ENCODE measurements at regions not wholly inside any gene's neighbourhood (a gene's known extent, or its start where the extent isn't known, plus 50 kb on each side); places are given as distances from the start of the nearest gene placed in this dataset.
"Not testable (repeated sequence)": the region's sequence is repeated elsewhere in the genome, so short reads cannot be mapped to it uniquely, and the experiment has no call there.

DNA sequence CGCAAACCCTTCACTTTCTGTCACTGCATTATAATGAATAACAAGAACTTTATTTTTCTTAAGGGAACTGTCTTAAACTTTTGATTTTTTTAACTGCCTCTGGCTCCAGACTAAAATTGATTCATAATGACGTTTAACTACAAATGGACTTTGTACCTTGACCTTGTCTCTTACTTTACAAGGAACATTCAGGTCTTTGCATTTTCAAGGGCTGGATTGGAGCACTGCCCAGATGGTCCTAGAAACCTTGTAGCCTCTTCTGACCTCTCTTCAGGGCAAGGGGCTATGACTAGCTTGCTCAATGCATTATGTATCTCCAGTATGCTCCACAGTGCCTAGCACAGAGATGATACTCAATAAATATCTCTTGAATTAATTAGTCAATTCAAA, 612.6 kb upstream of the CLINT1 start:
- no peak for DNase-seq

DNA sequence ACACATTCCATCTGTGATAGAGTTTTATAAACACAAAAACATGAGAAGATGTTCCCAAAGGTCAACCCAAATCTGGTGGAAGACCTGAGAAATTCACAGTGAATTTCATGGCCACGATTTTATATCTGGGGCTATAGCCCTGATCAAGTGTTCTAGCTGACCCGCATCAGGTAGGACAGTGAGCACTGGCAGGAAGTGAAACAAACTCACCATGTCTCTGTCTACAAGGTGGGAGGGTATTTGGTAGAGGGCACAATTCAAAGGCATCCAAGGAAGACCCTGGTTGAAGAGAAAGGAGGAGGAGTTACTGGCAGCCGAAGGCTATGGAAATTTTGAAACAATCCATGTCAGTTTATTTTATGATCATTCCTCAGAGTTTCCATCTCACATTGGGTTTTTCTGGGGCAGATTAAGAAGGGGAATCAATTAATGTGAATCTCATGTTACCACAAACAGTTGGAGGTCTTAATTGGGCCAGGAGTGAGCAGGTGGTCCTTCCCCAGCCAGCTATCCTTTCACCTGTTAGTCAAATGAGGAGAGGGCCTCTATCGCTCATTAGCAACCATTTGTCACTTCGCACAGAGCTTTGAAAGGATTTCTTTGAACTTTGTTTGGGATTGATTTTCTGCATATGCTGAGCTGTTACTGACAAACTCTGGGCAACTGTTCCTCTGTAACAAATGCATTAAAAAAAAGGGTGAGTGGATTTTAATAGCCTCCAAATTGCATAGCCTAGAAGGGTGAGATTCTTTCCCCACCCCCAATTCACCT, 612.0 kb upstream of the CLINT1 start:
- DNase-seq: no peak

DNA sequence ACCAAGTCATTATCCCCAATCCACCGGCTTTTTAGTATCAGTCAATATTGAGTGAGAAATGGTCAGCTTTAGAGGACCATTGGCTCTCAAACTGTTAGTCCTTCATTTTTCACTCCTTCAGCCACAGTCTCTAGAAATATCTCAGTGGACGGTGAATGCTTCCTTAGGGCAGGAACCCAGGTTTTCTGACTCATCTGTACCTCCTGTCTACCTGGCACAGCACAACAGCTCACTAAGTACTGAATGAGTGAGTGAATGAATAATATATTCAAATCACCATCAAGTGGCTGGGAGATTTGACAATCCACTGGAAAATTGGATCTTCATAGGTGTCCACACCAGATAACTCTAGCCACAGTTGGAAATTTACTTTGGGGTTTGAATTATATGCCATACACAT, 609.5 kb upstream of the CLINT1 start:
- DNase-seq: no peak

DNA sequence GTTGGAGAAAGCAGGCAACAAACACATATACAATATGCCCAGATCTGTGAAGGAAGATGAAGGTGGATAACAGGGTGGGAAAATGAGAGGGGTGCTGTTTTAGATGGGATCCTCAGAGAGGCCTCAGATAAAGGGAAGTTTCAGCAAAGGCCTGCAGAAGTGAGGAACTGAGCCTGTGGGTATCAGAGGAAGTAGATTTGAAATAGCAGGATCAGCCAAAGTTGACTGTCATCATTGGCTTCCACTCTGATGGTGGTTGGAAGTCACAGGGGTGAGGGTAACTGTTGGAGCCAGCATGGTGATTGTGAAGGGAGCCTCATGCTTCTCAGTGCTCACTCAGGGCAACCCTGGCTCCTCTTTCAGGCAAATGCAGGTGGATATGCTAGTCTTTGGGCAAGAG, 607.2 kb upstream of the CLINT1 start:
- DNase-seq: no peak

DNA sequence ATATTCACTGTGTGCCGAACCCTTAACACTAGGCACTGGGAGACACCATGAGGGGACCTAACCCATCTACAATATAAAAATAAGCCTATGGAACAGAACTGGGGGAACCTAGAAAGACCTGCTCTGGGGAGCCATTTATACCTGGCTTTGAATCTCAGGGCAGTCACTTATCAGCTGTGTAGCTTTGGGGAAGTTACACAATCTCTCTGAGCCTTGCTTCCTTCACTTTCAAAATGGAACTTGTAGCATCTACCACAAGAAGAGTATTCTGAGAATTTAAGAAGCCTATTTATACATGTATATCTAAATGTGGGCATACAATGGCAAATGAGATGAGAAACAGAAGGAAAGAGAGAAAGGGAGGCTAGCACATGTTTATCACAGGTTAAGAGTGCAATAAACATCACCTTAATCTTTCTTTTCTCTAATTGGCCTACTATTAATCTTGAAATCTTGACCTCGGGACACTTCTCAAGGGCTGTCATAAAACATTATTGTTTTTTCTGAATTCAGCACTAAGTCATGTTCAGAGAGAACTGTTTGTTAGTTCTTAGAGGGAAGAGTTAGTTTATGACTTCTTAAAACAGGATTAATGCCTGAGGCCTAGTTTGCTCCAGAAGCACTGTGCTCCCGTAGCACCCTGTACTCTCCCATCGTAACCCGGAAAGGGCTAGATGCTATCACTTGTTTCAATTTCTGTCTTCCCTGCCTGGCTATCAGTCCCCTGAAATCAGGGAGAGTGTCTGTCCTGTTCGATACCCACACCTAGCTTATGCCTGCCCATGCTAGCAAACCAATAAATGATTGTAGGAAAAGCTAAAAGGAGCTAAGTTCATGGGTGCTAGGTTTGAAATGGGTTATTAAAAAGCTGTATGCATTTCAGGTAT, 606.4 kb upstream of the CLINT1 start:
- DNase-seq: no peak

DNA sequence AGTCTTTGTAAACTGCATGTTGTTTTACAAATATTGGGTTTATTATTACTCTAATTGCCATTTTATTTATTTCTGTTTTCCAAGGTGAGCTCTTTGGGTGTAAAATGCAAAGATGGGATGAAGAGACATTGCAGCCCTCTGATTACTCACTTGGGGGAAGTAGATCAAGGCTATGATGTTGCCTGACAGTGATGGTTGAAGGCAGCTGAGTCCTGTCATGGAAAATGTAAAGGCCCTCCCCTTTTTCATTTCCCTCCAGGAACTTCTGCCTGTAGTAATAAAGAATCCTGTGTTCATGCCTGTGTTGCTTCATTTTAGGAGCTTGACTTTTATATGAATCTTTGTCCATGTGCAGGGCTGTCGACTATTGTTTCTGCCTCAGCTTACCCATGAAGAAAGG, 605.4 kb upstream of the CLINT1 start:
- no peak for DNase-seq

DNA sequence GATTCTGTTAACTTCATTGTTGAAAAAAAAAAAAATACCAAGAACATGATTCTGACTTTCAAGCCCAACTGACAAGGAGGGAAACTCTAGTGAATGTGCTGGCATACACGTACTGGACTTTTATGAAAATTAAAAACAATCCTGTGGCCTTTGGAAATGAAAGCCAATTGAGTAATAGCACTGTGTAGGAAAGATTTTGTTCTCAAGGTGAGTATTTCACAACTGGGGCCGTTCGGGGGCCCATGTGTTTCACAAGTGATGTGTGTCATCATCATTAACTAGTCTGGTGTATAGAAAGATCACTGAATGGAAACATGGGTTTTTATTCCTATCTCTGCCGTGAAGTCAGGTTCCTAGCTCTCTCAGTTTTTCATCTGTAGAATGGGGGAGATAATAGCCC, 605.0 kb upstream of the CLINT1 start:
- DNase-seq: no peak

DNA sequence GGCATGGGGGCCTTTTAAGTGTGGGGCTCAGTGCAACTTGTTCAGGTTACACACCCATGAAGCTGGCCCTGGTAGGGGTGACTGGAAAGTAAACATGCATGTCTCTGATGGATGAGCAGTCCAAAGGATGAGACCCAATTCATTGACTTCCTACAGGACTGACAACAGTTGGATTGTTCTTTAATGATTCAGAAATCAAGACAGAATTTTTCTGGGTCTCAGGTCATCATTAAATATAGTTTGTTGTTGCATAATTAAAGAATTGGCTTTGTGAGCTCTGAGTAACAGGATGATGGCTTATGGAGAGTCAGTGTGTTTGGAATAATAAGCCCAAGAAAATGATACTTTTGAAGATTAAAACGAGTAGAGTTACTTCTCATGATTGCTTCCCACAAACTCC, 604.2 kb upstream of the CLINT1 start:
- DNase-seq: no peak

DNA sequence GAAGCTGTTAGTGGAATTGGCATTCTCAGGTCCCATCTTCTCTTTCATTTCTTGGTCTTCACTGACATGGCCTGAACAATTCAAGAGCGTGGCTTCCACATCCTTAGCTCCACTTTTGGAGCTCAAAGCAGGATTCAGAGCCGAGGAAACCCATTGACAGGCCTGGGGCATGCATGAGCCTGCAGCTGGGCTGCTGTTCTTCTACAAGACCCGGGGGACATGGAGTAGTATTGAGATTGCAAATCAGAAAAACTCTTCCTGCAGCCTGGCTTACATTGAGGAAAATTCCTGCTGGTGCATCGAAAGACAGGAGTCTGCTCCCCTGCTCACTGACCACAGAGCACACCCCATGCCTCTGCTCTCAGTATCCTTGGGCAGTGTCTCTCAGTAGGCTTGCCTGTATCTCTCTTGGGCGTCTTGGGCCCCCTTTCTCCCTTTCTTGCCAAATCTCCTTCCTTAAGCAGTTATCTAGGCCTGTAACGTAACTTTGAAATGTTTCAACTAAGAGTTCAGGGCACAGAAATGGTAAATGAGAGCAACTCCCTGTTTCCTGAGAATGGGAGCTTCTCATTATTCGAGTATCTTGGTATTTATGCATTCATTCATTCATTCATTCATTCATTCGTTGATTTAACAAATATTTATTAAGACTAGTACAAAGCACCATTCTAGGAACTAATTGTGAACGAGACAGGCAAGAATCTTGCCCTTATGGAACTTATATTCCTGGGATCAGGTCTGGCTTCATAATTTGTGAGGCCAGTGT, 603.6 kb upstream of the CLINT1 start:
- DNase-seq: no peak

DNA sequence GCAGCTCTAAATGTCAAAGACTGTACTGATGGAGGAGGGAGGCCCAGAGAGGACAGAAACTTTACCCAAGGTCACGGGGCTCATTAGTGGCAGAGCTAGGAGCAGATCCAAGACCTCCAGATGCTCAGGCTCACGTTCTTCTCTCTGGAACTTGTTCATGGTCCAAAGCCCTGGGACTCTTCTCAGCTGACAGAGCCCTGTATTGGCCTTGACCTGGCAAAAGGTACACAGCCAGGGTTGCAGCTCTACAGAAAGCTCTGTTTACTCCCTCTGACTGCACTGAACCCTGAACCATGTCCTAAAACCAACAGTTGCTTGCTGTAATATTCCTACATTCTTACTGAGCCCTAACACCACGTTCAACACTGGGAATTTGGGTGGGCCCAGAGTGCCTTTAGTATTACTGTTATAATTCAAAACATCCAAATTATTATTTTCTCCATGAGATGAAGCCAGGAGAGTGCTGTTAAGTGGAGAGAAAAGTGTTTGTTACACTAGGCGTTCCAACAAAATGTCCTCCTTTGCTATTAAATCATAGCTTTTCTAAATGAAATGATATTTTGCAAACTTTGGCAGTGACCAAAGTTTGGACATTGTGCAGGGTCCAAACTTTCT, 602.4 kb upstream of the CLINT1 start:
- DNase-seq: no peak

DNA sequence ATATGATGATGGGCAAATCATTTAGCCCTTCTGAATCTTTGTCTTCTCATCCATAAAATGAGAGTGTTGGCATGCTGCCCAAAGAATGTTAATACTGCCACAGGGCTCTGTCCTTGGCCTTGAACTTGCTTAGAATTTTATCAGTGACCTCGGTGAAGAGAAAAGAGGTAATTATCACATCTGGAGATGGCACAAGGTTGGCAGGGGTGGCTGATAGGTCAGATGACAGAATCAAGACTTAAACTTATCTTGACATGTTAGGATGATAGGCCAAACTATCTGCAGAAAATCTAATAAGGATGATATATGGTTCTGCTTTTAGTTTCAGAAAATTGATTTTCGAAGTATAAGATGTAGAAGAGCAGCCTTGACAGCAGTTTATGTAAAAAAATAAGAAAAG, 599.1 kb upstream of the CLINT1 start:
- no peak for DNase-seq

DNA sequence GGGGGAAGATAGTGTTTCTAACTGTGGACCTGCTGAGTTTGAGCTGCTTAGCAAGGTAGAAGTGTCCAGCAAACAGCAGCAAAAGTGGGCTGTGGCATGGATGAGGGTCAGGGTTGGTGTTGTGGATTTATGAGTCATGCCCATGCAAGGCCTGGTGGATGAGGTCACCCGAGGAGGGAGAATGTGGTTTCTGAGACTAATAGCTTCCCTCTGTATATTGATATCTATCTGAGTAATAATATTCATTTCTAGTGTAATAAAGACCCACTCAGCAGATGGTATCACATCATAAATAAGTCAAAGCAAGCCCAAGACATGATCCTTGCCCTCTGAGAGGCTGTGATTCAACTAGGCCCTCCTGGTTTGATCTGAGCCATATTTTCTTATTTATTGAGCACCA, 597.8 kb upstream of the CLINT1 start:
- DNase-seq: no peak

DNA sequence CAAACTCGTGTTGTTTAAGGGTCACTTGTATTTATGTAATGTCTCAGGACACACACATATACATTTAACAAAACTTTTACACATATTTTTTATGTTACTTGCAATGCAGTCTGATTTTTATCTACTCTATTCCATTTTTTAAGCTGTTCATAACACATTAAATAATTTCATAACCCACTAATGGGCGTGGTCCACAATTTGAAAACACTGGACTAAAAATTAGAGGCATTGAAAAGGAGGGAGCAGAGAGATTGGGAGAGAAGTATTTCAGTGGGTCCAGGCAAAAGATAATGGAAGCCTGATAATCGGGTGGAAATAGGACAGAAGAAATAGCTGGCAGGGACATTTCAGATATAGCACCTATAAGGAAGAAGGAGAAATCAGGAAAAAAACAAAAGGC, 597.3 kb upstream of the CLINT1 start:
- no peak for DNase-seq

DNA sequence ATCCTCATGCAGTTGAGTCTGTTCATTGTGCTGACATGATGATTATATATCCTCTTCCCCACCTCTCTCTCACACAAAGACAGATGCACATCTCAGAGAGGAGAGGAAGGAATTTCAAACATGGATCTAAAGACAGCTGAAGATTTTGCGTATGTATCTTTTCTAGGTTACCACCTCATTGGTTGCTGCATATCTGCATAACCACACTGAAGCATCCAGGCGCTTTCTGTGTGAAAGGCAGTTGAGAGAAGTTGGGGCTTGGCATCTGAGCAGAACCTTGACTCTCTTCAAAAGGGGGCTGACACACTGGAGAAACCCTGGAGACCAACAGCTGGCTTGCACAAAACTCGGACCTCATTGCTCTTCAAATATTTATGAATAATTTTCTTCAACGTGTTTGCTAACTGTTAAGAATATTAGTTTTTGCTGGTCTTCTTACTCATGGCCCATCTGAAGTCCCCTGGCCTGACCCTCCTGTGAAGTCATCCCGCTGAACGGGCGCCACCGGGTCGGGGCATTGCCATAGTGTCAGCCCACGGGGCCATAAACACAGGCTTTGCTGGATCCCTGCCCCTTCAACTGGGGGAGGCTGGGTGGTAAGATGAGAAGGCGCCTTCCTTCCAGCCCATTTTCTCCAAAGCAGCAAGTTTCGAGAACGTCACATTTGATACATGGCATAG, 593.2 kb upstream of the CLINT1 start:
- no peak for DNase-seq

DNA sequence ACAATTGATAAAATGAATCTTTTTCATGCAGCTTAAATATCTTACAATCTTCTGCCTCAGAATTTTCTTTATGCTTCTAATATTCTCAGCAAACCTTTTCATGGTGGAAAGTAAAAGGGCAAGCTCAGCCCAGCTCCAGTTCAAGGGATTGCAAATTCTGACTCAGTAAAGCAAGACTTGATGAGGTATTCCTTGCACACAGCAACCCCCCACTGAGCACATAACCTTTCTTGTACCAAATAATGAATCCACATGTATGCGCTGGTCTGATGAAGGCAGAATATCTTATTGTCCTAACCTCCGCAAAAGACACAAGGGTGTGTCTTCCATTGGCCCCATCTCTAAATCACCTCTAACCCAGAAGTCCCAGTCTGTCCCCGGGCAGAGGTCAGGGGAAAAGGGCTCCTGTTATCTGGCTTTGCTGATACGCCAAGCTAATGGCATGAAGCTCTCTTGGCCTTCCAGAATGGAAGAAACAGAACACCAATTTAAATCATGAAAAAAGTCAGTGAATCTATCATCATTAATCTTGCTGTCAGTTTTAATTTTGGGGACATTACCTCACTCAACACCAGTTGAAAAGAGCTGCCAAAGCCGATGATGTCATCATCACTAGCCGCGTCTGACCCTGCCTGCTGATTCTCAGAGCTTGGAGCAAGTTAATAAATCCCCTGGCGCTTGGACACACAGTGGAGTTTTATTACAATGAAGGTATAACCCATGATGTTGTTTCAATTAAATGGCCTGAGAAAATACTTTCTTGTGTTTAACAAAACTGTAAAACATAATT, 592.5 kb upstream of the CLINT1 start:
- DNase-seq: no peak

DNA sequence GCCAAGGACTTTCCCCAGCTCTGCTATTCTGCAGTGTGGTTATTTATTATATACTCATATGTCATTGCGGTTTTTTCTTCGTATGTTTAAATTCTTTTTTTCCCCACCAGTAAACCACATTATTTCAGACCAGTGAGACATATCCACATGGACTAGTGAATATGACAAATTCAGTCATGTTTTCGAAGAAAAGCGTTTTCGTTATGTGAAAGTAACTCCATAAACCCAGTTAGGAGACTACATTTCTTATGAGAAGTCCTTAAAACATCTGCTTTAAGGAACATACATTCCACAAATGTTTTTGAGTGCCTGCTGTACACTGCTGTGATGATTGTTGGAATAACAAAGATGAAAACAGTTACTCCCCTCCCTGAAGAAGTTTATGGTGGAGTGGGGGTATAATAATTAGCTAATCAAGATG, 591.8 kb upstream of the CLINT1 start:
- no peak for DNase-seq

DNA sequence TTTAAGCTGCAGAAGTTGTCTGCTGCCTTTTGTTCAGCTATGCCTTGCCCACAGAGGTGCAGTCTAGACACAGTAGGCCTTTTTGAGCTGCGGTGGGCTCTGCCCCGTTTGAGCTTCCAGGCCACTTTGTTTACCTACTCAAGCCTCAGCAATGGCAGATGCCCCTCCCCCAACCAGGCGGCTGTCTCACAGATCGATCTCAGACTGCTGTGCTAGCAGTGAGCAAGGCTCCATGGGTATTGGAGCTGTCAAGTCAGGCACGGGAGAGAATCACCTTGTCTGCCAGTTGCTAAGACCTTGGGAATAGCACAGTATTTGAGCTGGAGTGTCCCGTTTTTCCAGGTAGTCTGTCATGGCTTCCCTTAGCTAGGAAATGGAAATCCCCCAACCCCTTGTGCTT, 587.8 kb upstream of the CLINT1 start:
- not testable (repeated sequence) for DNase-seq

DNA sequence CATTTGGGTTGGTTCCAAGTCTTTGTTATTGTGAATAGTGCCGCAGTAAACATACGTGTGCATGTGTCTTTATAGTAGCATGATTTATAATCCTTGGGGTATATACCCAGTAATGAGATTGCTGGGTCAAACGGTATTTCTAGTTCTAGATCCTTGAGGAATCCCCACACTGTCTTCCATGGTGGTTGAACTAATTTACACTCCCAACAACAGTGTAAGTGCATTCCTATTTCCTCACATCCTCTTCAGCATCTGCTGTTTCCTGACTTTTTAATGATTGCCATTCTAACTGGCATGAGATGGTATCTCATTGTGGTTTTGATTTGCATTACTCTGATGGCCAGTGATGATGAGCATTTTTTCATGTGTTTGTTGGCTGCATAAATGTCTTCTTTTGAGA, 580.3 kb upstream of the CLINT1 start:
- DNase-seq: not testable (repeated sequence)

DNA sequence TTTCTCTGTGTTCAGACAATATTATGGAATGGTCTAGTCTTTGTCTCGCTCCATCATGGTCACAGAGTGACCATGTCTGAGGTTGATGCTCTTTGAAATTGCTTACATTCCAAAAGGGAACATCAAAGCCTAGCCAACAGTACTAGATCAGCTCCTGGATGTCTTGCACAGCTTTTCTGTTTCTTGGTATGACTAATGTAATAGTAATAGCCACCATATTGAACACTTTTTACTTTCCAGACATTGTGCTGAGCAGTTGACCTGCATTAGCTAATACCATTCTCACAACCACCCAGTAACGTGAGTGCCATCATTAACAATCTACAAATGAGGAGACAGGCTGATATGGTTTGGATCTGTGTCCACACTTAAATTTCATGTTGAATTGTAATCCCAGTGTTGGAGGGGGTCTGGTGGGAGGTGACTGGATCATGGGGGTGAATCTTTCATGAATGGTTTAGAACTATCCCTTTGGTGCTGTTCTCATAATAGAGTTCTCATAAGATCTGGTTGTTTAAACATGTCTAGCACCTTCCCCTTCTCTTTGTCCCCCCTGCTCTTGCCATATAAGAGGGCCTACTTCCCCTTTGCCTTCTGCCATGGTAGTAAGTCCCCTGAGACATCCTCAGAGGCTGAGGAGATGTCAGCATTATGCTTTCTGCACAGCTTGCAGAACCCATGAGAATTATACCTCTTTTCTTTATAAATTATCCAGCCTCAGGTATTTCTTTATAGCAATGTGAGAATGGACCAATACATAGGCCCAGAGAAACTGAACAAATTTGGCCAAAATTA, 577.5 kb upstream of the CLINT1 start:
- DNase-seq: no peak

DNA sequence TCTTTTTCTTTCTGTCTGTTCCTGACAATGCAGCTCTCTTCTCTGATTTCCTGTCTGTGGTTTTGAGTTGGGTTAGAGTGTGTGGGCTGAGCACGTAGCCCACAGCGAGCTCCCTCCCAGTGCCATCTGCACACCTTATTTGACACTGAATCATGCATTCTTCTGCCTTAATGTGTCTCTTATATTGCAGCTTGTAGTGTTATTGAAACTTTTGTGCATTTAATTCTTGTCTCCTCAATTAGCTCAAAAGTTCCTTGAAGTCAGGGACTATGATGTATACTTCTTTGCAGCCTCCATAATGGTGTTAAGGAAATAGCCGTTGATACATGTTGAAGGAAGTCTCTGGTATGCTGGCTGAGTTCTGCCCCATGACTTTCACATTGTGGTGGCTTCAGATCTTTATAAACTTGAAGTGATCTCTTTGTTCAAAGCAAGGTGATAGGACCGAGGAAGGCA, 576.2 kb upstream of the CLINT1 start:
- DNase-seq: no peak

DNA sequence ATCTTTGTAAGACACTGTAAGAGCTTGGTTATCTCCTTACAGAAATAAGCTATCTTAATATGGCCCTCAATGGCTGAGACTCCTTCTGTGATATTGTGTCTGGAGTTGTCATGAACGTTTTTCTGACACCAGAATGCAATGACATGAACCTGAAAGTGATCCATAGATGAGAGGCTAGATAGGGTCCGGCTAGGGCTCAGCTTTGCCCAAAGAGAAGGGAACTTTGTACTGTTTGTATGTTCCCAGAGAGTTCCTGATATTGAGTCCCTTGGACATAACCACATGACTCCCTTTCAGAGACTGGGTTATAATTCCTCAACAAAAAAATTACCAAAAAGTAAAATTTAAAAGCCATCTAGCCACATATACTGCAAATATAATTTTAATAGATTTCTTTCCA, 575.8 kb upstream of the CLINT1 start:
- no peak for DNase-seq

All from activated CD8-positive, alpha-beta memory T cell treated with anti-CD3 and anti-CD28 coated beads for 24 hours (primary cell).